ENCODE measurements at regions not wholly inside any gene's neighbourhood (a gene's known extent, or its start where the extent isn't known, plus 50 kb on each side); places are given as distances from the start of the nearest gene placed in this dataset.

DNA sequence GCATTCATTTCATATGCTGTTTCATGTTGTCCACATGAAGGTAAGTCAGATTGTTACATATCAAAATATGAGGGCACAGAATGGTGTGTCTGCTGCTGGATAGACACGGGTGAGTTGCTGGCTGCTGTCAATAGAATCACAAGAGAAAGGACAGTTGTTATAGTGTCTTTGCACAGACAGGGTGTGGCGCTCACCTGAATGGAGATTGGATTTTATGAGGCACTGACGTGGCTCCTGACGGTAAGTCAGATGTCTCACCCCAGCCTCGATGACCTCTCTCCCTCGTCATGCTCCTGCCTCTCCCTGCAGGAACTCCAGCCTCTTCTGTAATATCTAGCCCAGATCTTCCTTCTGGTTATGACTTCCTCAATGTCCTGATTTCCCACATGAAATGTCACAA lies 75.4 kb upstream of the SELENOP start:
- Histone ChIP-seq H3K27me3 (ENCODE audit: control insufficient read depth, insufficient read depth, low read length) (no peaks in the 10 kb centered on the region), H3K9me3 (ENCODE audit: control insufficient read depth, low read length) (no peaks in the 10 kb centered on the region), H3K4me3 (ENCODE audit: low read length) (no peak overlapping the region), H3K4me1 (ENCODE audit: control insufficient read depth, insufficient read depth, low read length) (no peaks in the 10 kb centered on the region), H3K36me3 (ENCODE audit: control insufficient read depth, insufficient read depth, low read length) (no peaks in the 10 kb centered on the region), H3K9ac (ENCODE audit: low read length) (no peak overlapping the region)

DNA sequence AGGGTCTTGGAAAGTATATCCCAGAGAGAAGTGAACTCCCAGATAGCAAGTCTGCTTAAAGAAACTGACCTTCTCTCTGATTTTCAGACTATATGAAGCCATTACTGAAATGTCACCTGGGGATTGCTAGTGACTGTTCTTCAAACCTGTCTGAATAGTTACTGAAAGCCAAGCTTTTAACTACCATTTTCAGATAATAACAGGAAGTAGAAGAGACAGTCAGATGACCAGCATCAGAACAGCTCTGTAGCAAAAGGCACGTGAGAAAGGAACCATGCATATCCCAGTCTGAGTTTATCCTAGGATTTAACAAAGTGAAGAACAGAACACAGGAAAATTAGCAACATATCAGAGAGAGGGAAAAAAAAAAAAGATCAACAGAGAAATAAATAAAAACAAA lies 74.9 kb upstream of the SELENOP start:
- Histone ChIP-seq H3K9ac (ENCODE audit: low read length) (no peak overlapping the region), H3K27me3 (ENCODE audit: control insufficient read depth, insufficient read depth, low read length) (no peaks in the 10 kb centered on the region), H3K36me3 (ENCODE audit: control insufficient read depth, insufficient read depth, low read length) (no peaks in the 10 kb centered on the region), H3K4me1 (ENCODE audit: control insufficient read depth, insufficient read depth, low read length) (no peaks in the 10 kb centered on the region), H3K4me3 (ENCODE audit: low read length) (no peak overlapping the region), H3K9me3 (ENCODE audit: control insufficient read depth, low read length) (no peaks in the 10 kb centered on the region)

DNA sequence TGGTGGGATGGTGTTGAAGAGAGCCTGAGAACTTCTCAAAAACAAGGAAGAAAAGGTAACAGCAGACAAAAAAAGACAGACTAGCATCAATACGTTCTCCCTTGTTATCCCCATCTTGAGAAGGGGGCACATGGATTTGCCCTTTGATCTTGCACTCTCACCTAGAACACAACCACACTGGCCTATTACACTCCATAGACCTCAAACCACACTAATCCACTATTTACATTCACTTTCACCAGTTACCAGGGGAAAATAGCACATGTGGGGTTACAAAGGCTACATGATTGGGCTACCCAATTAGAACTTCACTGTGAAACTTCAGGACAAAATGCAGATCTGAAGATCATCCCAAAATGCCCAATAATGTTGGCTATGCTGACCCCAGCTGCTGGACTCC lies 72.6 kb upstream of the SELENOP start:
- Histone ChIP-seq H3K9me3 (ENCODE audit: control insufficient read depth, low read length) (no peaks in the 10 kb centered on the region), H3K27me3 (ENCODE audit: control insufficient read depth, insufficient read depth, low read length) (no peaks in the 10 kb centered on the region), H3K36me3 (ENCODE audit: control insufficient read depth, insufficient read depth, low read length) (no peaks in the 10 kb centered on the region)

DNA sequence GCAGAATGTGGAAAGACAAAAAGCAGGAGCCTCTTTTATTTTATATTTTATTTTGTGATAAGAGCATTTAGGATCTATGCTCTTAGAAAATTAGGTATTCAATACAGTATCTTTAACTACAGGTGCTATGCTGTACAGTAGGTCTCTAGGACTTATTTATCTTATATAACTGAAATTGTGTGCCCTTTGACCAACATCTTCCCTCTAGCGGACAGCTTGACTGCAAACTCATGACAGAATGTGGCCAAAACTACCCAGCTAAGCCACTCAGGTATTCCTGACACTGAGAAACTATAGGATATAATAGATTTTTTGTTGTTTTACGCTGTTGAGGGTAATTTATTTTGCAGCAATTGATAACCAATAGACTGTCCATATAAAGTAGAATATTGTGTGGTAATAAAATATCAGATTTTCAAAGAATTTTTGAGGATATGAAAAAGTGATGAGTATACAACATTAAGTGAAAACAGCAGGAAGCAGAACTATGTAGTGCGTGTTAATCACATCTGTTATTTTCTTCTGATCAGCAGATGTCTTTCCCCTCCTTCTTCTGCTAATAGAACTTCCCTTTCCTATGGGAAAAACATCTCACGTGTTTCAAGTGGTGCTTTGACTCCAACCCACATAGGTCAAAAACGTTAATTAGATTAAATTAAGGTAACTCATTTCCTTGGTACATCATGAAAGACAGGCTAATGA lies 69.9 kb upstream of the SELENOP start:
- Histone ChIP-seq H3K9ac (ENCODE audit: low read length) (no peak overlapping the region), H3K4me3 (ENCODE audit: low read length) (no peak overlapping the region), H3K36me3 (ENCODE audit: control insufficient read depth, insufficient read depth, low read length) (no peaks in the 10 kb centered on the region), H3K4me1 (ENCODE audit: control insufficient read depth, insufficient read depth, low read length) (no peaks in the 10 kb centered on the region), H3K27me3 (ENCODE audit: control insufficient read depth, insufficient read depth, low read length) (no peaks in the 10 kb centered on the region), H3K9me3 (ENCODE audit: control insufficient read depth, low read length) (no peaks in the 10 kb centered on the region)

More for the DNA sequence above, 72.6 kb upstream of the SELENOP start:
- Histone ChIP-seq H3K4me1 (ENCODE audit: control insufficient read depth, insufficient read depth, low read length) (no peaks in the 10 kb centered on the region), H3K4me3 (ENCODE audit: low read length) (no peak overlapping the region), H3K9ac (ENCODE audit: low read length) (no peak overlapping the region)

DNA sequence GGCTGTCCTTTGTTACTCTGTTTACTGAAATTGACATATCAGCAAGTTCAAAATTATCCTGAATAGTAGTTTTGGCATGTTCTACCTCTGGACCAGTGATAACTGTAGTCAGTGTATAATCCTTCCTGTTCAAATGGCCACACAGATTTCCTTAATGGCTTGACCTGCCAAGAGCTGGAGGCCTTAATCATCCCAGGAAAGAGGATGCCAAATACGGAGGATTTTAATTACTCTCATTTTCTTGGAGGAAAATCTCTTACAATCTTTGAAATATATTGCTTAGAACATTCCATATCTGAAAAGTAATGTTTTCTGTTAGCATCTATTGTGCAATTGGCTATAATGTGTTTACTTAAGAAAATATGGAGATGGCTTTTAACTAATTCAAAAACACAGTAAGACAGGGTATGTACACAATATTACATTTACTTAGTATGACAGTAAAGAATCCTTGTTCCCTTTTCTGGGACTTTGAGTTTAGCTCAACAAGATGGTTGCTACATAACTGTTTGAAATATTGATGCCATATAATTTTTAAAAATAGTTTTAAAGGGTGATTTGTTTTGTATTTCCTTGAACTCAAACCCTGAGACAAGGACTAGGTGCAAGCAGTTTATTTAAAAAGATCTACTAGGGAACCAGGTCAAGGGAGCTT lies 68.9 kb upstream of the SELENOP start:
- Histone ChIP-seq H3K9me3 (ENCODE audit: control insufficient read depth, low read length) (no peaks in the 10 kb centered on the region), H3K4me1 (ENCODE audit: control insufficient read depth, insufficient read depth, low read length) (no peaks in the 10 kb centered on the region), H3K27me3 (ENCODE audit: control insufficient read depth, insufficient read depth, low read length) (no peaks in the 10 kb centered on the region), H3K4me3 (ENCODE audit: low read length) (no peak overlapping the region), H3K36me3 (ENCODE audit: control insufficient read depth, insufficient read depth, low read length) (no peaks in the 10 kb centered on the region), H3K9ac (ENCODE audit: low read length) (no peak overlapping the region)

DNA sequence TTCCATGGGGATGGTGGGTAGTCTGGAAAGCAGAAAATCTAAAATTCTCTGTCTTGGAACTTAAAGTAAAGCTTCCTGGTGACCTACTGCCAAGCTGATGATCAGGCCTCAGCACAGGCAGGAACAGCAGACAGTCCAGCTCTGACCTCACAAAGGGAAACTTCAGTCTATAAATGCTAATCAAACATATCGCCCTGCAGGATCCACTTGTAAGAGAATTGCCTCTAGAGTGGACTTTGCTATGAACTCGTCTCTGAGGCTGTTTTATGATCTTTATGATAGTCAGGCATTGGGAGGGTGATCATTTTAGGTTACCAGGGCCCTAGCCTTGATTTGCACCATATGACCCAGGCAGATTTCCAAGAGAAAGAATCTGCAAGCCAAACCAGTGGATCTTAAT lies 67.6 kb upstream of the SELENOP start:
- H3K9ac ChIP-seq (ENCODE audit: low read length): no peak overlapping the region
- H3K9me3 ChIP-seq (ENCODE audit: control insufficient read depth, low read length): no peaks in the 10 kb centered on the region
- no peak overlapping the region for H3K4me3 ChIP-seq (ENCODE audit: low read length)
- no peaks in the 10 kb centered on the region for H3K4me1 ChIP-seq (ENCODE audit: control insufficient read depth, insufficient read depth, low read length)
- no peaks in the 10 kb centered on the region for H3K36me3 ChIP-seq (ENCODE audit: control insufficient read depth, insufficient read depth, low read length)
- no peaks in the 10 kb centered on the region for H3K27me3 ChIP-seq (ENCODE audit: control insufficient read depth, insufficient read depth, low read length)

DNA sequence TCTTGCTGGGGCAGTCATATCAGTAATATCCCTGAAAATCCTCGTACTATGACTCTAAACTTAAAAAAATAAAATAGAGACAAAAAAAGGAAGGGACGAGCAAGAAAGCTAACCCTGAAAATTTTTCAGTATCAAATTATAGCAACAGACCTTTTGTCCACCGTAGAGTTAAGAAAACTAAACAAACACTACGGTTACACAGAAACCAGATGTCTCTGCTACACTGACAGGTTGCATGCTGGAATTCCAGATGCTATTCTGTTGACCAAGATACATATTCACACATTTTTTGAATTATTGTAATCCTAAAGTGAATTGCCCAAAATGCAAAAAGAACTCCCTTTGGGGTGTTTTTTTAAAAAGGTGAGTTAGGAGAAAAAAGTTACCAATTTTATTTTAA lies 66.9 kb upstream of the SELENOP start:
- Histone ChIP-seq H3K4me1 (ENCODE audit: control insufficient read depth, insufficient read depth, low read length) (no peaks in the 10 kb centered on the region), H3K9ac (ENCODE audit: low read length) (no peak overlapping the region), H3K9me3 (ENCODE audit: control insufficient read depth, low read length) (no peaks in the 10 kb centered on the region), H3K27me3 (ENCODE audit: control insufficient read depth, insufficient read depth, low read length) (no peaks in the 10 kb centered on the region), H3K36me3 (ENCODE audit: control insufficient read depth, insufficient read depth, low read length) (no peaks in the 10 kb centered on the region), H3K4me3 (ENCODE audit: low read length) (no peak overlapping the region)

DNA sequence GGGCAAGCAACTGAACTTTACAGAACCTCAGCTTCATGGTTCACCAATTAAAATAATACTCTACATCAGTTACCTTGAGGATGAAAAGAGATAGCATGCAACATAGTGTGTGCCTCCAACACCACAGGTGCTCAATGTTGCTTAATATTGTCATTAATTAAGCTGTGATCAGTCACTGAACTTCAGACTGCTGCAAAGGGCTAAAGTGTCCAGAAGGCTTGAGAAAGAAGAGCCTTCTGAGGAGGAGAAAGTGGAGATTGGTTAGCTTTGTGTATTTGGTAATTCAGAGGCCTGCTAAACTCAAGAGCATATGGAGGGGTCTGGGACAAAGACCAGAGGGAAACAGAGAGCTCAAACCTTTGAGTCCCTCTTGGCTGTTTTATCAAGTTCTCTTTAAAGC lies 66.3 kb upstream of the SELENOP start:
- H3K9ac ChIP-seq (ENCODE audit: low read length): no peak overlapping the region
- no peaks in the 10 kb centered on the region for H3K27me3 ChIP-seq (ENCODE audit: control insufficient read depth, insufficient read depth, low read length)
- no peaks in the 10 kb centered on the region for H3K4me1 ChIP-seq (ENCODE audit: control insufficient read depth, insufficient read depth, low read length)
- no peak overlapping the region for H3K4me3 ChIP-seq (ENCODE audit: low read length)
- no peaks in the 10 kb centered on the region for H3K36me3 ChIP-seq (ENCODE audit: control insufficient read depth, insufficient read depth, low read length)
- H3K9me3 ChIP-seq (ENCODE audit: control insufficient read depth, low read length): no peaks in the 10 kb centered on the region

DNA sequence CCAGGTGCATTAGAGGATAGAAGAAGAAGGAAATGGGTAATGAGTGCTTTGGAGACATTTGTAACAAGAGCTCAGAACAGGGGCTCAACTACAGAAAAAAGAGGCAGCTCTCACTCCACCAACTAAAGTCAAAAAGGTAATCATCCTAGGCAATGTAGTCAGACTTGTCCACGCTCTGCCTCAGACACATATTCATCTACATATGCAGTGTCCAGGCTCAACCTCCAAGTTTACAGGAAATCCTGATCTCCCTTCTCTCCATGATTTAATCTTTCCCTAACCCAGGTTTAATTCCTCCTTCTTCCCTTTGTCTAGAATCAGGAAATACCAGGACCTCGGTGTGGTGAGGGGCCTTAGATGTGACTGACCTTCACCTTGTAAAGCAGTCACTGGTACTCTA lies 65.7 kb upstream of the SELENOP start:
- H3K9ac ChIP-seq (ENCODE audit: low read length): no peak overlapping the region

DNA sequence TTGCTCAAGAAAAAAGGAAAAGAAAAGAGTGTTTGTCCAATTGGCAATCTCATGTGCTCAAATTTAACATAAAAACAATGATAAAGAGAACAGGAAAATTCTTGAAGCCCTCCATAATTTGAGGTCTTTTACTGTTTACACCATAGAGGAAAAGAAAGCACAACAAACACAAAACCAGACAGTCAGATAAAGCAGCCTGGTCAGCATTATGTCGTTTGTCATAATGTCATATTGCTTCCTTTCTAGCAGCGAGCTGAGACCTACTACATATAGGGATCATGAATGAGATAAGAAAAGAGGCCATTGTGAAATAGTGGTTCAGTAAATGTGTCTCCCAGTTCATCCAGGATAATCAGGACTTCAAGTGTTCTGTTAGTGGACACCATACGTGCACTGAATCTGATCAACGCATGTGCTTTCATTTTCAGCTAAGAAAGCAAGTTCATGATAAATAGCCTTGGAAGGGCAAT lies 64.7 kb upstream of the SELENOP start:
- Histone ChIP-seq H3K9ac (ENCODE audit: low read length) (no peak overlapping the region), H3K4me1 (ENCODE audit: control insufficient read depth, insufficient read depth, low read length) (no peaks in the 10 kb centered on the region), H3K9me3 (ENCODE audit: control insufficient read depth, low read length) (no peaks in the 10 kb centered on the region), H3K4me3 (ENCODE audit: low read length) (no peak overlapping the region), H3K27me3 (ENCODE audit: control insufficient read depth, insufficient read depth, low read length) (no peaks in the 10 kb centered on the region), H3K36me3 (ENCODE audit: control insufficient read depth, insufficient read depth, low read length) (no peaks in the 10 kb centered on the region)

More for the DNA sequence above, 65.7 kb upstream of the SELENOP start:
- Histone ChIP-seq H3K4me3 (ENCODE audit: low read length) (no peak overlapping the region), H3K4me1 (ENCODE audit: control insufficient read depth, insufficient read depth, low read length) (no peaks in the 10 kb centered on the region), H3K9me3 (ENCODE audit: control insufficient read depth, low read length) (no peaks in the 10 kb centered on the region), H3K36me3 (ENCODE audit: control insufficient read depth, insufficient read depth, low read length) (no peaks in the 10 kb centered on the region), H3K27me3 (ENCODE audit: control insufficient read depth, insufficient read depth, low read length) (no peaks in the 10 kb centered on the region)

DNA sequence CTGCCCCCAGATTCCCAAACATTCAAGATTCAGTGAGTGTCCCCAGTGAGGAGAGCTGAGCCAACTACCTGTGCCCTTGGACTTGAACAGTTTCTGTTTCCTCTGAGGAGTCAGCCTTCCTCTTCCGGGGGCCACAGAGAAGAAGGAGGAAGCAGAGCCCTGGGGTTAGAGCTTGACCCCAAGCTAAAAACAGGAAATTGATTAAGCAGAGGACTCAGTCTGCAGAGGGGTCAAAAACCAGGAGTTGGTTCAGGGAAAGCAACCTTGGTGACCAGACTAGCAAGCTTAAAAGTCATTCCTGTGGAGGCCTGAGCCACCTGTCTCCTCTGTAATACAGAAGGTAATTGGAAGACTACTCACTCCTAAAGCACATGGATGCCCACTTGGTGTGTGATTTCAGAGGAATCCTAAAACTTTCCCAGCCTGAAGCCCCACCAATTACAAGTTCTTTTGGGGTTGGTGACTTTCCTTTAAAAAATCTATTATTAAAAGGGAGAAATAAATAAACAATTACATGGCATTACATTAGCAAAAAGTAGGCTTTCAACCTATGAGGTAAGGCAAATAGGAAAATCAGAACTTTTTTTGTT lies 64.2 kb upstream of the SELENOP start:
- H3K9ac ChIP-seq (ENCODE audit: low read length): no peak overlapping the region
- no peaks in the 10 kb centered on the region for H3K4me1 ChIP-seq (ENCODE audit: control insufficient read depth, insufficient read depth, low read length)

DNA sequence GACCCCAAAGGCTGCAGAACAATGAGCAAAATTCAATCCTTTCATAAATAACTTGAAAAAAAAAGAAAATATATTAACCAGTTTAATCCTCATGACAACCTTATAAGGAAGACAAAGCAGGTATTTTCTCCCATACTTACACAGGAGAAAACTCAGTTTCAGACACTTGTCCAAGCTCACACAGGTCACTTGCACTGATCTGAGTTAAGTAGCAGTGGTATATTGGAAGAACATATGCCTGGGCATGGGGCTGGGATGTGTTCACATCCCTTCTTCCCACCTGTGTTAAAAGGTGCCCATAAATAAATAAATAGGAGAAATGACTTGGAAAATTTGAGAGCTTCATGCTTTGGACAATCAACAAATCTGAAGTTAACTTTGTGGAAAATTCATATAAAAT lies 63.5 kb upstream of the SELENOP start:
- Histone ChIP-seq H3K4me1 (ENCODE audit: control insufficient read depth, insufficient read depth, low read length) (no peaks in the 10 kb centered on the region), H3K9me3 (ENCODE audit: control insufficient read depth, low read length) (no peaks in the 10 kb centered on the region), H3K36me3 (ENCODE audit: control insufficient read depth, insufficient read depth, low read length) (no peaks in the 10 kb centered on the region), H3K9ac (ENCODE audit: low read length) (no peak overlapping the region), H3K27me3 (ENCODE audit: control insufficient read depth, insufficient read depth, low read length) (no peaks in the 10 kb centered on the region), H3K4me3 (ENCODE audit: low read length) (no peak overlapping the region)

More for the DNA sequence above, 64.2 kb upstream of the SELENOP start:
- no peaks in the 10 kb centered on the region for H3K9me3 ChIP-seq (ENCODE audit: control insufficient read depth, low read length)
- H3K27me3 ChIP-seq (ENCODE audit: control insufficient read depth, insufficient read depth, low read length): no peaks in the 10 kb centered on the region
- no peaks in the 10 kb centered on the region for H3K36me3 ChIP-seq (ENCODE audit: control insufficient read depth, insufficient read depth, low read length)
- H3K4me3 ChIP-seq (ENCODE audit: low read length): no peak overlapping the region
